Bone marrow (tissue), 2 donors: ENCODE measurements at regions not wholly inside any gene's neighbourhood (a gene's known extent, or its start where the extent isn't known, plus 50 kb on each side); places are given as distances from the start of the nearest gene placed in this dataset.
"Not testable (repeated sequence)": the region's sequence is repeated elsewhere in the genome, so short reads cannot be mapped to it uniquely, and the experiment has no call there.

Experiments used
- DNase-seq, 2 donors: peaks; one replicate each; lab custom pipeline; 2025; lab: John Stamatoyannopoulos, UW

DNA sequence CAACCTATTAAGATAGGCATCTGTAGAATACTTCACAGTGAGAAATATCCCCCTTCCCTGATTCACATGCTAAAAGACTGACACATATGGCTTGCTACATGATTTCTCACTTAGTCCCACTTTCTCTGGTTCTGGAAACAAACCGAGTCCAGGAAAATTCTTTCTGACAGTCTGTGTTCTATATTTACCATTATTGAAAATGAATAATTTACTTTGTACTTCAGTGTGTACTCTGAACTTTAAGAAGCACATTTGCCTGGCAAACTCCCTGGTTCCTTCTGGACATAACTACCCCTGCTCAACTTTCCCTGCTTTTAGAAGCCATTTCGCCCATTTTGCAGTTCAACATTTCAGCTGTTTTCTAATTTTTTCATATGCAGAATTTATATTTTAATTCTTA lies 53.6 kb downstream of the APCS start:
- DNase-seq: no peak

DNA sequence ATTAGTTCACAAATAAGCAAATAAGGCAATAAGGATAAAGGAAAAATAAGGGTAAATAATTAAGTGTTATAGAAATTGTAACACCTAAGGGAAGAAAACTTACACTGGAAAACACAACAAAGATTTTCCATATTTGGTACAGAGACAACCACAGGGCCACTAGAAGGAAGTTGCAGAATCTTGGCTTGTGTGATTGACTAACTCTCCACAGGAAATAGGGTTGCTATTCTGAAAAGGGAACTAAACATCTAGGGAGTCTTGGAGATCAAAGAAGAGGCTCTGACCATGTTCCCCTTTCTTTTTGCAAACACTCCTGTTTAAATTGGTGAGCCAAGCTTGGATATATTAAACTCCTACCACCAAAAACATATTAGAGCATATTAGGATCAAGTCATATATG lies 59.1 kb downstream of the APCS start:
- peak in 1 of 2 donors; percentile 74 for DNase-seq

DNA sequence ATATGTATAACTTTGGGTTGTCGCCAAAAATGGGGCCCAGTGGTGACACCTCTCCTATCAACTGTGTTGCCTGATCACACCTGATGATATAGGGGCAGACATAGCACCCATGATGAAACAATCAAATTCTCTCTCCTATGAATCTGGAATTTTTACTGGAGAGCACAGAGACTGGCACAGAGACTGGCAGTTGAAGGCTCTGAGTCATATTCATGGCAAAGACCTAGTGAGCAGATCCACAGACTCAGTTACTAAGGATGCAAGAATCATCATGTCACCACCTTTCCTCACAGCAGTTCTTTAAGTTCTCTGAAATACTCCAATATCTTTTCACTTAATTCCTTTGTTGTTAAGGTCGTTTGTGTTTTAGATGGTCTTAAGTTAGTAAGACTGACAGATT lies 60.0 kb downstream of the APCS start:
- no peak for DNase-seq

DNA sequence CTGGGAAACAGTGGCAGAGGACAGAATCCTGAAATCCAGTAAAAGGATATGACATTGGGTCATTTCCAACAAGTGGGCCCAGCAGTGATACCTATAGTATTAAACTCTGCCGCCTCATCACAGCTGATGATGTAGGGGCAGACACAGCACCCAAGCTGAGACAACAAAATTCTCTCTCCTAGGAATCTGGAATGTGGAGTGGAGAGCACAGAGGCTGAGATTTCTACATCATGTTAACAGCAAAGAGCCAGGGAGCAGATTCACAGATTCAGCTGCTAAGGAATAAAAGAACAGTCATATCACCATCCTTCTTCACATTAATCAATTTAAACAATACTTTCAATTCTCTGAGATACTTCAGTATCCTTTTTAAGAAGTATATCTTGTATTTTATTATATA lies 61.9 kb downstream of the CRP start:
- no peak for DNase-seq

DNA sequence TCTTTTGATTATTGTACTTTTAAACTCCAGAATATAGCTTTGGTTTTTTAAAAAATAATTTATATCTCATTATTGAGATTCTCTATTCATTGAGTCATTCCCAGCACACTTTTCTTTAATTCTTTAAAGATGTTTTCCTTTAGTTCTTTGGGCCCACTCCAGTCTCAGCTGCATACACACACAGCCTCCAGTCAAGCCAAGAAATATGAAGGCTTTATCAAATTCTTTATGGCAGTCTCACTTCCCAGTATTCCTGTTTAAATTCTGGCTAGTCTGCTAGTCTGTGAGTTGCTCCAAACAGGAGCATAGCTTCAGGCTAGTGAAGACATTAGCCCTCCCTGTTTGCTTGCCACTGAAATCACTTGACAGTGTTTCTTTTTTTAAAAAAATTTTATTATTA lies 61.2 kb downstream of the CRP start:
- no peak for DNase-seq

DNA sequence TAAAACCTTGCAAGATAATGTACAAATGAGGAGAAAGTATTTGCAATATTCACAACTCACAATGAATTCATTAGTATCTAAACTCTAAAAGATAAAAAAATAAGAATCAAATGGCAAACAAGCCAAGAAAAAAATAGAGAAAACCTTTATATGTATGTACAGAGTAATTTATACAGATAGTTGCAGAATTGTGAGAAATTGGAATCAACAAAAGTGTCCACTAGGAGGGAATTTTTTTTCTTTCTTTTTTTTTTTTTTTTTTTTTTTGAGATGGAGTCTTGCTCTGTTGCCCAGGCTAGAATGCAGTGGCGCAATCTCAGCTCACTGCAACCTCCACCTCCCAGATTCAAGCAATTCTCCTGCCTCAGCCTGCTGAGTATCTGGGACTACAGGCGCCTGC lies 56.9 kb downstream of the CRP start:
- not testable (repeated sequence) for DNase-seq
